ENCODE measurements at regions not wholly inside any gene's neighbourhood (a gene's known extent, or its start where the extent isn't known, plus 50 kb on each side); places are given as distances from the start of the nearest gene placed in this dataset.
A peak's percentile ranks its signal among the peaks of the same experiment; 100 is the strongest.

DNA sequence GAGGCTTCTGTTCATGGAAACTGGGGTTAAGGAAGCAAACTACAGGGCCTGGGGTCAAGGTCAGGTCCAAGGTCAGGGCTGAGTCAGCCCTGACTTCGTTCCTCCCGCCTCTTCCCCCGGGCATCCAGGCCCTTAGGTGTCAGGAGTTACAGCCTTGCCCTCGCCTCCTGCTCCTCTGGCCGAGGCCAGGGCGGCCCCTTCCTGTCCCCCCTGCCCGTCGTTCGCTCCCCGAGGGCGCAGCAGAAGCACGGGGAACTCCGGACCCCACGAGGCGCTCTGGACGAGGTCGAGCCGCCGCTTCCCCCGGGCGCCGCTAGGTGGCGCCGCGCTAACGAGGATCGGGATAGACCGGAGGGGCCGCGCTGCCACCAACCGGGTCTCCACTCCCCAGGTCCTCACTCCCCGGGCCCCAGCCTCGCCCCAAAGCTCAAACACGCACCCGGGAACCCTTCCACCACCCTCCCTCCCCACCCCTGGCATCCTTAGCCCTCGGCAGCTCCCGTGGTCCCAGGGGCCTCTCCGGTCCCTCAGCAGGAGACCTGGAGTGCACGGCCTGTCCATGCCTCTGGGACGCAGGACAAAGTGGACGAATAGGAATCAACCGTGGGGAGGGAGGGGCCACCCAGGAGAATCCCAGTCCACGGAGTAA, 59.2 kb upstream of the MYL10 start:
- no peaks in the 10 kb centered on the region for H3K9me2 ChIP-seq (replicated peaks; ENCODE audit: control insufficient read depth, low read length)
- H3K4me3 ChIP-seq (ENCODE audit: low read length), result peak overlapping the region; percentile 56

DNA sequence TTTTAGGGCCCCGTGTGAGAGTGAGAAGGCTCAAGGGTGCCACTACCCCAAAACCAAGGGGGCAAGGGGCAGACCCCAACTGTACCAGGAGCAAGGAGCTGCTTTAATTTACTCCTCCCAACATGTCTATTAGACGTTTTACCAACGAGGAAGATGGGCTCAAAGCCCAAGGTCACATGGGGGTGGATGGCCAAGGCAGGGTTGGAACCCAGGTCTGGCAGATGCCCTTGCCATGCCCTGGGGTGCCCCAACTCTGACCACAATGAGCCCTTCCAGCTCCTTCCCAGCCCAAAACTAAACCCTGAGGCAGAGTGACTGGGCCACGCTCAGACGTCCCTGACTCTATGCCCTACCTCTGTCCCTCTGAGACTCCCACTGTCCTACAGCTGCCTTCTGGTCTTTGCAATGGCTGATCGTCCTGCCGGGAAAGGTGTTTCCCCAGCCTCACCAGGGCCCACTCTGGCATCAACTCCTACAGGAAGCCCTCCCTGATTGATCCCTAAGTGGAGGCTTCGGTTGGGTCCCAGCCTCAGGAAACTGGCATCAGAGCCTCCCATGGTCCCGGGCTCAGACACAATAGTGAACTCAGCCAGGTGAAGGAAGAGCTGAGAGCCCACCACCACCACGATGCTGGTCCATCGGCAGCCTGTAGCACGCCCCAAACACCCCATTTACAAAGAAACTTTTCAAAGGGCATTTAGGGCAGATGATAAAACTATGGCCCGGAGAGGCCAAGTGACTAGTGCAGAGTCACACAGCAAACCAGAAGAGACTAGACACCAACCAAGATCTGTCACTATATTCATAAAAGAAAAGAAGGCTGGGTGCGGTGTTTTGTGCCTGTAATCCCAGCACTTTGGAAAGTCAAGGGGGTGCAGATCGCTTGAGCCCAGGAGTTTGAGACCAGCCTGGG, 60.2 kb upstream of the MYL10 start:
- no peaks in the 10 kb centered on the region for H3K36me3 ChIP-seq (ENCODE audit: control insufficient read depth, low read length)
- H3K4me2 ChIP-seq (ENCODE audit: low read length), result no peak overlapping the region
- TF ChIP-seq, protein P1, sequence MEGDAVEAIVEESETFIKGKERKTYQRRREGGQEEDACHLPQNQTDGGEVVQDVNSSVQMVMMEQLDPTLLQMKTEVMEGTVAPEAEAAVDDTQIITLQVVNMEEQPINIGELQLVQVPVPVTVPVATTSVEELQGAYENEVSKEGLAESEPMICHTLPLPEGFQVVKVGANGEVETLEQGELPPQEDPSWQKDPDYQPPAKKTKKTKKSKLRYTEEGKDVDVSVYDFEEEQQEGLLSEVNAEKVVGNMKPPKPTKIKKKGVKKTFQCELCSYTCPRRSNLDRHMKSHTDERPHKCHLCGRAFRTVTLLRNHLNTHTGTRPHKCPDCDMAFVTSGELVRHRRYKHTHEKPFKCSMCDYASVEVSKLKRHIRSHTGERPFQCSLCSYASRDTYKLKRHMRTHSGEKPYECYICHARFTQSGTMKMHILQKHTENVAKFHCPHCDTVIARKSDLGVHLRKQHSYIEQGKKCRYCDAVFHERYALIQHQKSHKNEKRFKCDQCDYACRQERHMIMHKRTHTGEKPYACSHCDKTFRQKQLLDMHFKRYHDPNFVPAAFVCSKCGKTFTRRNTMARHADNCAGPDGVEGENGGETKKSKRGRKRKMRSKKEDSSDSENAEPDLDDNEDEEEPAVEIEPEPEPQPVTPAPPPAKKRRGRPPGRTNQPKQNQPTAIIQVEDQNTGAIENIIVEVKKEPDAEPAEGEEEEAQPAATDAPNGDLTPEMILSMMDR (IDR thresholded peaks at IDR 0.05; ENCODE audit: low read depth, low read length, poor library complexity, severe bottlenecking), result no peak
- no peak for TF ChIP-seq EZH2phosphoT487 (IDR thresholded peaks at IDR 0.05; ENCODE audit: borderline replicate concordance, low read length)
- H3K4me1 ChIP-seq (ENCODE audit: control insufficient read depth, low read length), result peaks cover 24% of the 10 kb centered on the region
- no peaks in the 10 kb centered on the region for H3K9me2 ChIP-seq (replicated peaks; ENCODE audit: control insufficient read depth, low read length)
- H3K27ac ChIP-seq (ENCODE audit: low read depth, low read length), result no peak overlapping the region
- no peak overlapping the region for H3K4me3 ChIP-seq (ENCODE audit: low read length)
- H4K20me1 ChIP-seq (ENCODE audit: control insufficient read depth, insufficient read depth, low read depth, low read length), result no peaks in the 10 kb centered on the region
- no peaks in the 10 kb centered on the region for H3K9me3 ChIP-seq (ENCODE audit: control insufficient read depth, insufficient read depth, low read length)
- no peaks in the 10 kb centered on the region for H3K79me2 ChIP-seq (ENCODE audit: control insufficient read depth, low read length)
- H3K27me3 ChIP-seq (ENCODE audit: control insufficient read depth, low read length), result peaks cover 10% of the 10 kb centered on the region; the same call in 1 of the 2 replicates
- H3F3A ChIP-seq (ENCODE audit: control insufficient read depth, insufficient read depth), result 0 out of 2 replicates have a peak, but pooled peaks cover 2% of the 10 kb centered on the region

More for the DNA sequence above, 59.2 kb upstream of the MYL10 start:
- Histone ChIP-seq H3K4me2 (ENCODE audit: low read length) (peak overlapping the region; percentile 69), H3K27ac (ENCODE audit: low read depth, low read length) (no peak overlapping the region), H3F3A (ENCODE audit: control insufficient read depth, insufficient read depth) (no peaks in the 10 kb centered on the region), H3K27me3 (ENCODE audit: control insufficient read depth, low read length) (peaks cover 10% of the 10 kb centered on the region; the same call in 1 of the 2 replicates), H3K79me2 (ENCODE audit: control insufficient read depth, low read length) (no peaks in the 10 kb centered on the region), H4K20me1 (ENCODE audit: control insufficient read depth, insufficient read depth, low read depth, low read length) (no peaks in the 10 kb centered on the region), H3K36me3 (ENCODE audit: control insufficient read depth, low read length) (no peaks in the 10 kb centered on the region), H3K9me3 (ENCODE audit: control insufficient read depth, insufficient read depth, low read length) (no peaks in the 10 kb centered on the region), H3K4me1 (ENCODE audit: control insufficient read depth, low read length) (peaks cover 18% of the 10 kb centered on the region)
- TF ChIP-seq, protein P1 (IDR thresholded peaks at IDR 0.05; ENCODE audit: low read depth, low read length, poor library complexity, severe bottlenecking), result peak; percentile 99
- TF ChIP-seq EZH2phosphoT487 (IDR thresholded peaks at IDR 0.05; ENCODE audit: borderline replicate concordance, low read length), result no peak

DNA sequence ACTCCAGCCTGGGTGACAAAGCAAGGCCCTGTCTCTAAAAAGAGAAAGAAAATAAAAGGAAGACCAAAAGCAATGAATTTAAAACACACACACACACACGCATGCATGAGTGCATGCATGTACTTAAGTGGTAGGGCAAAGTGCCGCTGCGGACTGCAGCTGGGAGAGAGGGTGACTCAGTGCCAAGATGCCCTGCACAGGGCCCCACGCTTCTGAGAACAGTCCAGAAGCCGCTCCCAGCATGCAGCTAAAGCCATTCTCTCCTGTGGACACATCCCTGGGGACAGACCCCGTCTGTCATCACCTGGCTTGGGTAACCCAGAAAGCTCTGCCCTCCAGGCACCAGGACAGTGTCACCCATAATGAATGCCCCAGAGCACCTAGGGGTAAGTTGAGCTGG, 61.0 kb upstream of the MYL10 start:
- H3K9me3 ChIP-seq (ENCODE audit: control insufficient read depth, insufficient read depth, low read length), result no peaks in the 10 kb centered on the region
- TF ChIP-seq, protein P1 (IDR thresholded peaks at IDR 0.05; ENCODE audit: low read depth, low read length, poor library complexity, severe bottlenecking), result no peak
- 0 out of 2 replicates have a peak, but pooled peaks cover 2% of the 10 kb centered on the region for H3F3A ChIP-seq (ENCODE audit: control insufficient read depth, insufficient read depth)
- no peaks in the 10 kb centered on the region for H4K20me1 ChIP-seq (ENCODE audit: control insufficient read depth, insufficient read depth, low read depth, low read length)
- no peak overlapping the region for H3K4me2 ChIP-seq (ENCODE audit: low read length)
- no peaks in the 10 kb centered on the region for H3K79me2 ChIP-seq (ENCODE audit: control insufficient read depth, low read length)
- H3K27me3 ChIP-seq (ENCODE audit: control insufficient read depth, low read length), result peaks cover 8% of the 10 kb centered on the region; the same call in 1 of the 2 replicates
- no peaks in the 10 kb centered on the region for H3K9me2 ChIP-seq (replicated peaks; ENCODE audit: control insufficient read depth, low read length)
- no peak overlapping the region for H3K4me3 ChIP-seq (ENCODE audit: low read length)
- H3K4me1 ChIP-seq (ENCODE audit: control insufficient read depth, low read length), result peaks cover 24% of the 10 kb centered on the region
- H3K27ac ChIP-seq (ENCODE audit: low read depth, low read length), result no peak overlapping the region
- no peaks in the 10 kb centered on the region for H3K36me3 ChIP-seq (ENCODE audit: control insufficient read depth, low read length)
